HEK293 (cell line): ENCODE measurements at regions not wholly inside any gene's neighbourhood (a gene's known extent, or its start where the extent isn't known, plus 50 kb on each side); places are given as distances from the start of the nearest gene placed in this dataset.

Source experiments
- CTCF ChIP-seq: fragments of 450-650 bp; formaldehyde crosslinking; IDR thresholded peaks from 2 replicates; pipeline ENCODE4 v1.5.1; 2016; ENCODE audit warnings: missing biosample characterization, missing genetic modification characterization
- KLF8 ChIP-seq: fragments of 450-650 bp; formaldehyde crosslinking; IDR thresholded peaks from 2 replicates; pipeline ENCODE4 v1.5.1; 2016; ENCODE audit warnings: missing biosample characterization, missing genetic modification characterization
- MZF1 ChIP-seq: fragments of 450-650 bp; formaldehyde crosslinking; IDR thresholded peaks from 2 replicates; pipeline ENCODE4 v1.5.1; 2017; ENCODE audit warnings: missing biosample characterization, missing genetic modification characterization, borderline replicate concordance
- PATZ1 ChIP-seq: fragments of 450-650 bp; formaldehyde crosslinking; IDR thresholded peaks from 2 replicates; pipeline ENCODE4 v1.5.1; 2016; ENCODE audit warnings: missing biosample characterization, missing genetic modification characterization
- PBX3 ChIP-seq: sonication (generic); formaldehyde crosslinking; IDR thresholded peaks from 2 replicates; pipeline ENCODE4 v1.8.1; 2022; ENCODE audit warnings: mild to moderate bottlenecking, moderate library complexity, missing genetic modification reagents
- PRDM10 ChIP-seq: fragments of 450-650 bp; formaldehyde crosslinking; IDR thresholded peaks from 2 replicates; pipeline ENCODE4 v1.5.1; 2016; ENCODE audit warnings: missing biosample characterization, missing genetic modification characterization
- REST ChIP-seq: fragments of 450-650 bp; formaldehyde crosslinking; IDR thresholded peaks from 2 replicates; pipeline ENCODE4 v1.5.1; 2016; ENCODE audit warnings: missing biosample characterization, missing genetic modification characterization
- SALL2 ChIP-seq: fragments of 450-650 bp; formaldehyde crosslinking; IDR thresholded peaks from 2 replicates; pipeline ENCODE4 v1.5.0; 2017; ENCODE audit warnings: missing biosample characterization, mild to moderate bottlenecking, missing genetic modification characterization, borderline replicate concordance
- ZNF146 ChIP-seq: fragments of 450-650 bp; formaldehyde crosslinking; IDR thresholded peaks from 2 replicates; pipeline ENCODE4 v1.5.1; 2016; ENCODE audit warnings: missing biosample characterization, missing genetic modification characterization
- ZNF274 ChIP-seq, 2 experiments: fragments of 200-500 bp in 1 of 2; fragments of 450-650 bp in 1 of 2; sonication (Bioruptor generic) in 1 of 2; formaldehyde crosslinking in 1 of 2; IDR thresholded peaks; 2 replicates each; pipeline versions ENCODE4 v1.5.1 to v1.6.1; 2014 to 2016; ENCODE audit warnings: borderline replicate concordance in 1 of 2, inconsistent platforms in 1 of 2, low read length in 1 of 2, missing biosample characterization in 1 of 2, missing genetic modification characterization in 1 of 2
- ZNF449 ChIP-seq: fragments of 450-650 bp; formaldehyde crosslinking; IDR thresholded peaks from 2 replicates; pipeline ENCODE4 v1.5.1; 2017; ENCODE audit warnings: missing biosample characterization, mild to moderate bottlenecking, missing genetic modification characterization, moderate library complexity
- ZNF48 ChIP-seq: fragments of 450-650 bp; formaldehyde crosslinking; IDR thresholded peaks from 2 replicates; pipeline ENCODE4 v1.5.1; 2016; ENCODE audit warnings: missing biosample characterization, missing genetic modification characterization
- ZNF555 ChIP-seq: fragments of 450-650 bp; formaldehyde crosslinking; conservative IDR thresholded peaks from 2 replicates; pipeline ENCODE4 v1.5.1; 2017; ENCODE audit warnings: missing biosample characterization, mild to moderate bottlenecking, missing genetic modification characterization, inconsistent platforms
- ZNF76 ChIP-seq: fragments of 450-650 bp; formaldehyde crosslinking; IDR thresholded peaks from 2 replicates; pipeline ENCODE4; 2016; ENCODE audit warnings: low read depth, missing biosample characterization, missing genetic modification characterization, borderline replicate concordance

GRCh38 chr1:192756314-192756713 is 52.5 kb upstream of the RGS2 start:
- TF ChIP-seq ZNF274 (IDR thresholded peaks at IDR 0.05; ENCODE audit: low read length), result no peak
- no peak for TF ChIP-seq ZNF274 (tag by site-specific recombination; IDR thresholded peaks at IDR 0.05; ENCODE audit: borderline replicate concordance)
- no peak for TF ChIP-seq ZNF449 (tag by site-specific recombination)
- no peak for TF ChIP-seq PATZ1
- TF ChIP-seq ZNF146, result no peak
- no peak for TF ChIP-seq SALL2
- TF ChIP-seq REST, result no peak
- no peak for TF ChIP-seq ZNF555 (tag by site-specific recombination)
- TF ChIP-seq PRDM10, result no peak
- TF ChIP-seq CTCF, result no peak
- TF ChIP-seq PBX3 (CRISPR knock-in tag), result no peak
- TF ChIP-seq ZNF48, result no peak
- no peak for TF ChIP-seq MZF1 (tag by site-specific recombination)
- no peak for TF ChIP-seq KLF8 (tag by site-specific recombination)
- no peak for TF ChIP-seq ZNF76 (tag by site-specific recombination)
